ENCODE measurements at regions not wholly inside any gene's neighbourhood (a gene's known extent, or its start where the extent isn't known, plus 50 kb on each side); places are given as distances from the start of the nearest gene placed in this dataset.
"Not testable (repeated sequence)": the region's sequence is repeated elsewhere in the genome, so short reads cannot be mapped to it uniquely, and the experiment has no call there.

DNA sequence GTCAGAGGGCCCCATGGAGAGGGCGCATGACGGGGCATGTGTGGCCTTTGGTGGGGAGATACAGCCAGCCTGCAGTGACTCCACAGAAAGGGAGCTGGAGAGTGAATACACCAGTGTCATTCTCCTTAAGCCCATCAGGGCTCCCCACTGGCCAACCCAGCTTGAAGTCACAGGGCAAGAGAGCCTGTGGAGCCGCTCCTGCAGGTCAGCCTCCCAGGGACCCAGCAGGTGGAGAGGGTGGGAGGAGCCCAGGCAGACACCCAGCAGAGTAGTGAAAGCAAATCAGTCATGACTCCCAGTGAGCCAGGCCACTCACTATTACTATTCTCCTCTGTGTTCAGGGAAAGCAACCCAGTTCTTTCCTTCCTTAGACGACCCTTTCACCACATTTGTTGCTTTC, 110.0 kb upstream of the CPM start:
- DNase-seq (ENCODE audit: low read depth in 6 of 9, low spot score in 9 of 9): no peak

GRCh38 chr12:69044887-69045286, 111.9 kb upstream of the CPM start:
- Histone ChIP-seq H3K4me3 (ENCODE audit: low read length in 2 of 2) (no peak overlapping the region), H3K27me3 (ENCODE audit: control insufficient read depth in 2 of 2, insufficient read depth in 1 of 2, low read length in 1 of 2) (no peaks in the 10 kb centered on the region), H3K9me3 (ENCODE audit: control insufficient read depth in 2 of 2, insufficient read depth in 1 of 2, low read length in 1 of 2) (no peaks in the 10 kb centered on the region), H3K27ac (ENCODE audit: low read depth in 1 of 2, low read length in 1 of 2) (no peak overlapping the region), H3K4me1 (ENCODE audit: control insufficient read depth in 2 of 2, insufficient read depth in 2 of 2, low read length in 2 of 2) (no peaks in the 10 kb centered on the region), H3K36me3 (ENCODE audit: control insufficient read depth in 2 of 2, insufficient read depth in 2 of 2, low read length in 1 of 2) (no peaks in the 10 kb centered on the region)
- no peak for DNase-seq (ENCODE audit: low read depth in 6 of 9, low spot score in 9 of 9)
- 95% methylated on average over 2 of the region's 2 CpGs for WGBS

More for the DNA sequence above, 110.0 kb upstream of the CPM start:
- 87% methylated on average over 4 of the region's 4 CpGs for WGBS
- Histone ChIP-seq H3K36me3 (ENCODE audit: control insufficient read depth in 2 of 2, insufficient read depth in 2 of 2, low read length in 1 of 2) (no peaks in the 10 kb centered on the region), H3K27ac (ENCODE audit: low read depth in 1 of 2, low read length in 1 of 2) (no peak overlapping the region), H3K4me3 (ENCODE audit: low read length in 2 of 2) (no peak overlapping the region), H3K27me3 (ENCODE audit: control insufficient read depth in 2 of 2, insufficient read depth in 1 of 2, low read length in 1 of 2) (no peaks in the 10 kb centered on the region), H3K4me1 (ENCODE audit: control insufficient read depth in 2 of 2, insufficient read depth in 2 of 2, low read length in 2 of 2) (no peaks in the 10 kb centered on the region), H3K9me3 (ENCODE audit: control insufficient read depth in 2 of 2, insufficient read depth in 1 of 2, low read length in 1 of 2) (no peaks in the 10 kb centered on the region)

DNA sequence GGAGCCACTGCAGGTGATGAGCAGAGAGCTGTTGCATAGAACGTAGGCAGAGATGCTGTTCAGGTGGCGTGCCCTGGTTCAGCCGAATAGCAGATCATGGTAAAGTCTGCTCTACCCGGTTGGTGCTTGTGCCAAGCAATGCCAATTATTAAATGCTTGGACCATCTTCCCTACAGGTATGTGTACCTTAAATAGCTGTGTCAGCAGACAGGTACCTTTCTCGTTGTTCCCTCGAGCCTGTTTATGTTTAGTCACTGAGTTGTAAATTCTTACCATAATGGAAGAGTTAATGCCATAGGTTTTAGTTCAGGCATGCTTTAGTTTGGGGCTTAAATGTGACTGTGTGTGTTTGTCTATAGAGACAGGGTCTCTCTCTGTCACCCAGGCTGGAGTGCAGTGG, 112.5 kb upstream of the CPM start:
- WGBS: 97% methylated on average over 6 of the region's 6 CpGs
- DNase-seq (ENCODE audit: low read depth in 6 of 9, low spot score in 9 of 9): no peak
- H3K27me3 ChIP-seq (ENCODE audit: control insufficient read depth in 2 of 2, insufficient read depth in 1 of 2, low read length in 1 of 2): no peaks in the 10 kb centered on the region
- H3K4me1 ChIP-seq (ENCODE audit: control insufficient read depth in 2 of 2, insufficient read depth in 2 of 2, low read length in 2 of 2): no peaks in the 10 kb centered on the region
- no peak overlapping the region for H3K27ac ChIP-seq (ENCODE audit: low read depth in 1 of 2, low read length in 1 of 2)
- no peaks in the 10 kb centered on the region for H3K36me3 ChIP-seq (ENCODE audit: control insufficient read depth in 2 of 2, insufficient read depth in 2 of 2, low read length in 1 of 2)
- H3K9me3 ChIP-seq (ENCODE audit: control insufficient read depth in 2 of 2, insufficient read depth in 1 of 2, low read length in 1 of 2): no peaks in the 10 kb centered on the region
- H3K4me3 ChIP-seq (ENCODE audit: low read length in 2 of 2): no peak overlapping the region

- H3K4me1 ChIP-seq (ENCODE audit: control insufficient read depth in 2 of 2, insufficient read depth in 2 of 2, low read length in 2 of 2): no peaks in the 10 kb centered on the region
- H3K27ac ChIP-seq (ENCODE audit: low read depth in 1 of 2, low read length in 1 of 2): no peak overlapping the region
- H3K27me3 ChIP-seq (ENCODE audit: control insufficient read depth in 2 of 2, insufficient read depth in 1 of 2, low read length in 1 of 2): no peaks in the 10 kb centered on the region
- 97% methylated on average over 2 of the region's 2 CpGs for WGBS
- no peaks in the 10 kb centered on the region for H3K9me3 ChIP-seq (ENCODE audit: control insufficient read depth in 2 of 2, insufficient read depth in 1 of 2, low read length in 1 of 2)
- H3K36me3 ChIP-seq (ENCODE audit: control insufficient read depth in 2 of 2, insufficient read depth in 2 of 2, low read length in 1 of 2): no peaks in the 10 kb centered on the region
- DNase-seq (ENCODE audit: low read depth in 6 of 9, low spot score in 9 of 9): no peak
- no peak overlapping the region for H3K4me3 ChIP-seq (ENCODE audit: low read length in 2 of 2)
Observed at GRCh38 chr12:69046363-69046762, 113.4 kb upstream of the CPM start.

DNA sequence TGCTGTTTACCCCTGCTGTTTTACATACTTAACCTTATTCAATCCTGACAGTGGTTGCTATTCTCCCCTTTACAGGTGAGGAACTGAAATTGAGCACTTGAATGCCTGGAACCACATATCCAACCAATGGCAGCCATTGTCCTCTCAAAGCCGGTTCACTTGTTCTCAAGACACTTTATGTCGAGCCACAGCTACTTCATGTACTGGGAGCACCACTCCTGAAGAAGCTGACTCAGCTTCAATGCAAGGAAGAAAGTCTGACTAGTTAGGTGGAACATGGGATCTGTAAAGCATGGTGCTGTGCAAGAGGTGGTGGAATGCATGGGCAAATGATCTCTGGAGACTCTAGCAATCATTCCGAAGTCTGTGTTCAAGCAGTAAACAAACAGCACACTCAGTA, 113.9 kb upstream of the CPM start:
- no peak for DNase-seq (ENCODE audit: low read depth in 6 of 9, low spot score in 9 of 9)
- Histone ChIP-seq H3K4me1 (ENCODE audit: control insufficient read depth in 2 of 2, insufficient read depth in 2 of 2, low read length in 2 of 2) (no peaks in the 10 kb centered on the region), H3K9me3 (ENCODE audit: control insufficient read depth in 2 of 2, insufficient read depth in 1 of 2, low read length in 1 of 2) (no peaks in the 10 kb centered on the region), H3K36me3 (ENCODE audit: control insufficient read depth in 2 of 2, insufficient read depth in 2 of 2, low read length in 1 of 2) (no peaks in the 10 kb centered on the region), H3K4me3 (ENCODE audit: low read length in 2 of 2) (no peak overlapping the region), H3K27ac (ENCODE audit: low read depth in 1 of 2, low read length in 1 of 2) (no peak overlapping the region), H3K27me3 (ENCODE audit: control insufficient read depth in 2 of 2, insufficient read depth in 1 of 2, low read length in 1 of 2) (no peaks in the 10 kb centered on the region)
- 94% methylated on average over 3 of the region's 3 CpGs for WGBS

DNA sequence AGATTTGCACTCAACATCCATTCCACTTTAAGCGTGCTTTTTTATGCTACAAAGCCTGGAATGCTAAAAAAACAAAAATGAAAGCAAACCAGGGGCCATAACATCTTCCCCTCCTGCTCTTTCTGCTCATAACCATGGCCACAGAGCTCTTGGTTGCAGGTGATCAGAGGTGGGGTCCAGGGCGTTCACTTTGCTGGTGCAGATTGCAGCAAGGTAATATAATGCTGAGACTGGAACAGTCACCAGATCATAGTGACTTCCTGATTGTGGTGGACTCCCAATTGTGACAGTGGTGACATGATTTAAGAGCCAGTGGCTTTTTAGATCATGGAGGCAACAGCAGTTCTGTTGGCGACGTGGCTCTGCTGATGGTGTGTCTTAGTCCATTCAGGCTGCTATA, 115.0 kb upstream of the CPM start:
- no peaks in the 10 kb centered on the region for H3K36me3 ChIP-seq (ENCODE audit: control insufficient read depth in 2 of 2, insufficient read depth in 2 of 2, low read length in 1 of 2)
- no peaks in the 10 kb centered on the region for H3K4me1 ChIP-seq (ENCODE audit: control insufficient read depth in 2 of 2, insufficient read depth in 2 of 2, low read length in 2 of 2)
- H3K4me3 ChIP-seq (ENCODE audit: low read length in 2 of 2): no peak overlapping the region
- 92% methylated on average over 4 of the region's 4 CpGs for WGBS
- DNase-seq (ENCODE audit: low read depth in 6 of 9, low spot score in 9 of 9): no peak
- H3K27me3 ChIP-seq (ENCODE audit: control insufficient read depth in 2 of 2, insufficient read depth in 1 of 2, low read length in 1 of 2): no peaks in the 10 kb centered on the region
- H3K27ac ChIP-seq (ENCODE audit: low read depth in 1 of 2, low read length in 1 of 2): no peak overlapping the region
- no peaks in the 10 kb centered on the region for H3K9me3 ChIP-seq (ENCODE audit: control insufficient read depth in 2 of 2, insufficient read depth in 1 of 2, low read length in 1 of 2)

DNA sequence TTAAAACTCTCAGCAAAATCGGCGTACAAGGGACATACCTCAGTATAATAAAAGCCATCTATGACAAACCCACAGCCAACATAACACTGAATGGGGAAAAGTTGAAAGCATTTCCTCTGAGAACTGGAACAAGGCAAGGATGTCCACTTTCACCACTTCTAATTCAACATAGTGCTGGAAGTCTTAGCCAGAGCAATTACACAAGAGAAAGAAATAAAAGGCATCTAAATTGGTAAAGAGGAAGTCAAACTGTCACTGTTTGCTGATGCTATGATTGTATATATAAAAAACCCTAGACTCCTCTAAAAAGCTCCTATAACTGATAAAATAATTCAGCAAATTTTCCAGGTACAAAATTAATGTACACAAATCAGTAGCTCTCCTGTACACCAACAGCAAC, 116.9 kb upstream of the CPM start:
- WGBS: 99% methylated on average over 2 of the region's 2 CpGs
- not testable (repeated sequence) for H3K27ac ChIP-seq (ENCODE audit: low read depth in 1 of 2, low read length in 1 of 2); H3K4me1 ChIP-seq (ENCODE audit: control insufficient read depth in 2 of 2, insufficient read depth in 2 of 2, low read length in 2 of 2); H3K27me3 ChIP-seq (ENCODE audit: control insufficient read depth in 2 of 2, insufficient read depth in 1 of 2, low read length in 1 of 2); H3K9me3 ChIP-seq (ENCODE audit: control insufficient read depth in 2 of 2, insufficient read depth in 1 of 2, low read length in 1 of 2); DNase-seq (ENCODE audit: low read depth in 6 of 9, low spot score in 9 of 9); H3K4me3 ChIP-seq (ENCODE audit: low read length in 2 of 2); H3K36me3 ChIP-seq (ENCODE audit: control insufficient read depth in 2 of 2, insufficient read depth in 2 of 2, low read length in 1 of 2)

DNA sequence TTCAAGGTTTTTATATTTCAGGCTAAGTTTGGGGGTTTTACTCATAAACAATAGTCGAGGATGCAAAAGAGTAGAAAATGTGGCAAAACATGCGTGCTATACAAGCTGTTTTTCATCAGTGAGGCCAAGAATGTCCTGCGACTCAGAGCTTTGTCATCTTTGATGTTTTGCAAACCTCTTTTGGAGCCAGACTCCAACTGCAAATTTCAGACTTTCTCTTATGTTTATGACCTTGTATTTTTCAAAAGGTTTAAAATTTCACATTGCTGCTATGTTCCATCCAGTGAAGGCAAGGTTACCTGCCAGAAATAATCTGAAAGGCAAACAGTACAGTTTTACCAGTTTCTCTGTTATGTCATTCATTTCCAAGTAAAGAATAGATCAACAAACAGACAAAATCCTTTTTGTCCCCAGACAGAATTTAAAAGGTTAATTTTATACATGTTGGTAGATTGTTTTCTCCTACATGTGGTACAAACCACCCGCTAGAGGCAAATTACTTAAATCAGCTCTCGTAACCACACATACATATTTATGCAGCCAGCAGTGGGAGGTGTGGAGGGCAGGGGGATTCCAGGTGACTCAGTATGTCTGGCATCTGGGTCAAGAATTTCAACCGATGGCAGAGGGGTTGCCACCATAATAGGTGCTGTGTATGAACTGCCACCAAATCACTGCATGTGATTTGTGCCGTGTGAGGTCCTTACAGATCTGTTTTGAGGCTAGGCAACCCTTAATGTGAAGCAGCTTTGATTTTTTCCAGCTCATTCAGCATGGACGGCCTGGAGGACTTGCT, 119.8 kb upstream of the CPM start:
- DNase-seq (ENCODE audit: low read depth in 6 of 9, low spot score in 9 of 9): peak in 1 of 9 donors; percentile 23
- H3K27me3 ChIP-seq (ENCODE audit: control insufficient read depth in 2 of 2, insufficient read depth in 1 of 2, low read length in 1 of 2): no peaks in the 10 kb centered on the region
- H3K36me3 ChIP-seq (ENCODE audit: control insufficient read depth in 2 of 2, insufficient read depth in 2 of 2, low read length in 1 of 2): no peaks in the 10 kb centered on the region
- no peak overlapping the region for H3K4me3 ChIP-seq (ENCODE audit: low read length in 2 of 2)
- WGBS: 80% methylated on average over 8 of the region's 8 CpGs
- no peaks in the 10 kb centered on the region for H3K9me3 ChIP-seq (ENCODE audit: control insufficient read depth in 2 of 2, insufficient read depth in 1 of 2, low read length in 1 of 2)
- H3K4me1 ChIP-seq (ENCODE audit: control insufficient read depth in 2 of 2, insufficient read depth in 2 of 2, low read length in 2 of 2): no peaks in the 10 kb centered on the region
- peak overlapping the region in 1 of 2 donors; percentile 41 for H3K27ac ChIP-seq (ENCODE audit: low read depth in 1 of 2, low read length in 1 of 2)

DNA sequence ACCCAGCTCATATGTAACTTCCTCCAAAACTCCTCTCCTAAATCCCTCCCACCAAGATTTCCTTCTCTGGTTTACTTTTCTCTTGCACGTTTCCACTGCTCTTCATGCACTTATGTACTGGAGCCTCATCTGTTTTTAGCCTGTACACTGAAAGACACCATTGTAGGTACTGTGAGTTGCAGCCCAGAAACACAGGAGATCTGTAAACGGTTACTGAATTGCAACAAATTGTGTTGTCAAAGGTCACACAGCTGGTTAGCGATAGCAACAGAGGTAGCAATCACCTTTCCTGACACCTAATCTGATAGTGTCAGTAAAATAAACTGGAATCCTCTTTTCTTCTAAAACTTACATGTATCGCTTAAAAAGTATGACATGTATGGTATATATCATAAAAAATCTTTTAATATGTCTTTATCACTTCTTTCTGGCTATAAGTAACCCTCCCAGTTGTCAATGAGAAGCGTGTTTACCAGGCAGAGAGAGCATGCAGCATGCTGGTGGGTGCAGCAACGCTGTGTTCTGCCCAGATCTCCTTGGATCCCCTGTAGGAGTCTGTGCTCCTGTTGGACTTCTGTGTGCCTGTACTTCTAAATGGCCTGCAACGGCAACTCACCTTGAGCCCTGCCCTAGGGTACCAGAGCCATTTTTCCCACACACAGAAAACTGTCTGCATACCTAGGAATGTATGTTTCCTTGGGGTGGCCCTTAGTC, 121.5 kb upstream of the CPM start:
- Histone ChIP-seq H3K9me3 (ENCODE audit: control insufficient read depth in 2 of 2, insufficient read depth in 1 of 2, low read length in 1 of 2) (no peaks in the 10 kb centered on the region), H3K36me3 (ENCODE audit: control insufficient read depth in 2 of 2, insufficient read depth in 2 of 2, low read length in 1 of 2) (no peaks in the 10 kb centered on the region), H3K27ac (ENCODE audit: low read depth in 1 of 2, low read length in 1 of 2) (no peak overlapping the region), H3K4me1 (ENCODE audit: control insufficient read depth in 2 of 2, insufficient read depth in 2 of 2, low read length in 2 of 2) (no peaks in the 10 kb centered on the region), H3K27me3 (ENCODE audit: control insufficient read depth in 2 of 2, insufficient read depth in 1 of 2, low read length in 1 of 2) (no peaks in the 10 kb centered on the region), H3K4me3 (ENCODE audit: low read length in 2 of 2) (no peak overlapping the region)
- DNase-seq (ENCODE audit: low read depth in 6 of 9, low spot score in 9 of 9): no peak
- 96% methylated on average over 7 of the region's 7 CpGs for WGBS
